ENCODE measurements at regions not wholly inside any gene's neighbourhood (a gene's known extent, or its start where the extent isn't known, plus 50 kb on each side); places are given as distances from the start of the nearest gene placed in this dataset.

DNA sequence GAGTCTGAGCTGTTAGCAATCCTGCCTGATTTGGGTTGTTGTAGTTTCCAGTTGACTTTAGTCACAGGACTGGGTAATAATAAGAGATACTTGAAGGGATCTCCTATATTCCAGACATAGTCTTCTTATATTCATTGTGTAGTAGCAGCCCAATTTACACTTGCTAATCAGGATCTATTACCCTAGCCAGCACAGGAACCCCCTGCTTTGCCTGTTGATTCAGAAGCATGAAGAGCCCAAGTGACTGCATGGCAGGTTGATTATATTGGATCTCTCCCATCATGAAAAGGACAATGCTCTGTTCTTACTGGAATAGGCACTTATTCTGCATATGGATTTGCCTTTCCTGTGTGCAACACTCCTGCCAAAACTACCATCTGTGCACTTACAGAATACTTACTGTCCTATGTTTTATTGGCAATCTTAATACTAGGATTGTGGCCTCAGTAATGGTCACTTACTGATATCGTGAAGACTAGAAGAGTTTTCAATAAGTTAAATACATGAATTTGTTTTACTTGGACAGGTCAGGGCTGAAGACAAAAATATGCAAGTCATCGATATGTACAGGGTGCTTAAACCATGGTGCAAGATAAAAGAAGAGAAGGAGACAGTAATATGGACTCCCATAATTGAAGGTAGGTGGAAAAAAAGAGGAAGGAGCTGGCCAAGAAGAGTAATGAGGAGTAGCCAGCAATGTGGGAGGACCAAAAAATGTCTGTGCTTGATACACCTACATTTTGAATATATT is 304.1 kb downstream of the MCTP2 start:
- Mint-ChIP-seq H3K36me3 (no peaks in the 10 kb centered on the region), H3K4me1 (no peaks in the 10 kb centered on the region), H3K4me3 (no peak overlapping the region), H3K9me3 (no peaks in the 10 kb centered on the region), H3K27me3 (peaks cover 20% of the 10 kb centered on the region), H3K27ac (no peak overlapping the region)
- POLR2A ChIA-PET, result no interaction called here
- no peak for ATAC-seq (ENCODE audit: low read depth)
- no peak for DNase-seq

DNA sequence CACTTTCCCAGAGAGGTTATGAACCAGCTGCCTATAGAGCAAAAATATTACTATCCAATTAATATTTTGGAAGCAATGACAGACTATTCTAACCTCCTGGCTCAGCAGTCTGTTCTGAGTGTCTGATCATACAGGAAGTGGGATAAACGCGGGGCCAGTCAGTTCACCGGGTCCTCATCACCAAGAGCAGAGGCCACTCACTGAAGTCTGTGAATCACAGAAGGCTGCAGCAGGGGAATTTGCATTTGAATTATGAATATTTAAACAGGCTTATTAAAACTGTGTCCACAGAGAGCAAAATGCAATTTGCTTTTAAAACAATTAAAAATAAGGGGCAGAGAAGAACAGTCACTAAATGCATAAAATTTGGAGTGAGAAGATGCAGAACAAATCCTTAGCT is 305.2 kb downstream of the MCTP2 start:
- no peak for DNase-seq
- Mint-ChIP-seq H3K4me3 (no peak overlapping the region), H3K9me3 (no peaks in the 10 kb centered on the region), H3K36me3 (no peaks in the 10 kb centered on the region), H3K4me1 (no peaks in the 10 kb centered on the region), H3K27me3 (peaks cover 22% of the 10 kb centered on the region), H3K27ac (no peak overlapping the region)
- POLR2A ChIA-PET, result no interaction called here
- ATAC-seq (ENCODE audit: low read depth), result no peak

DNA sequence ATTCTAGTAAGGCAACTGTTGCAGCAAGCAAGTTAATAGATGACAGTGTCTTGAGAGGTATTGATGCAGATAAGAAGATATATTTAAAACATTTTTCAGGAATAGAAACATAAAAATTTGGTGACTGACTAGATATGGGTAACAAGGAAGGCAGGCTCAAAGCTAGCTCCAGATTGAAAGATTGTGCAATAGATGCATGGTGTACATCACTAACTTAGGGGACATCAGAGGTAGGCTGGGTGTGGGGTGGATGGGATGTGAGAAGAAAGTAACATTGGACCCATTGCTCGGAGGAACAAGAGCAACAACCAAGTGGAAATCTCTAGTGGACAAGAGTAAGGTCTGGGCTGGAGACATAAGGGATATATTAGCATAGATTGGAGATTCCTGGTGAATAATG is 306.9 kb downstream of the MCTP2 start:
- DNase-seq, result no peak
- peaks cover 17% of the 10 kb centered on the region for H3K27me3 Mint-ChIP-seq
- H3K36me3 Mint-ChIP-seq, result no peaks in the 10 kb centered on the region
- H3K4me1 Mint-ChIP-seq, result no peaks in the 10 kb centered on the region
- POLR2A ChIA-PET, result no interaction called here
- no peaks in the 10 kb centered on the region for H3K9me3 Mint-ChIP-seq
- no peak for ATAC-seq (ENCODE audit: low read depth)
- no peak overlapping the region for H3K27ac Mint-ChIP-seq
- H3K4me3 Mint-ChIP-seq, result no peak overlapping the region

DNA sequence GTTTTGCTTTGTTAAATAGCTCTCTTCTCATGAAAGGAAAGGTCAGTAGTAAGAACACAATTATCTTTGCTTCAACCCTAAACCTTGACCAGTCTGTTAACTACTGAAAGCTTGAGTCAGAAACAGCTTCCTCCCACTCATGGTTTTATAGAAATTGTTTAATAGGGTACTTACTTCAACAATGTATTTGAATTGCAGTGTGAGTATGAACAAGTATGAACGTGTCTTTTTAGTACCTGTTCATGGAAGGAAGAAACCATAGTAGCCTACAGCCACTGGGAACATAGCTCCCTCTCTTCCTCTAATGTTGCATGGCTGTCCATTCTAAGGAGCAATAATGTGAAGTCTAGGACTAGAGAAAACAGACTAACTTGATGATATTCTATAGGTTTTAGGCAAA is 311.0 kb downstream of the MCTP2 start:
- no peaks in the 10 kb centered on the region for H3K36me3 Mint-ChIP-seq
- H3K27ac Mint-ChIP-seq, result no peak overlapping the region
- H3K27me3 Mint-ChIP-seq, result peaks cover 19% of the 10 kb centered on the region
- ATAC-seq (ENCODE audit: low read depth) (no peak), DNase-seq (no peak)
- POLR2A ChIA-PET, result no interaction called here
- no peak overlapping the region for H3K4me3 Mint-ChIP-seq
- no peaks in the 10 kb centered on the region for H3K4me1 Mint-ChIP-seq
- H3K9me3 Mint-ChIP-seq, result no peaks in the 10 kb centered on the region

DNA sequence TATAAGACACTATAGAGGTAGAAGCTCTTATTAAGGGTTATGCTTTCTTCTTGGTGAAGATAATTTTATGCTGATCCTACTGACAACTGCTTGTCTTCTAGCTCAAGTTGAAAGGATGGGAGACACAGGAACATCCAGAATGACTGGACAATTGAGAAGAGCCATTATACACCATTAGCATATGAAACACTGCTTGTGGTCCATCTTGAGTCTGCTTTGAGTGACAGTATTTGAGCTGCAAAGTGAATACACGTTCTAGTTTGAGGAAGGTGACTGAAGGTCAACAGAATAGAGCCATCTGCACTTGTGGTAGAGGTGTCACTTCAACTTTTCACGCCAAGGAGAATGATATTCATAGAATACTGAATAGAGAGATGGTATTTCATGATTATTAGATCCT is 315.4 kb downstream of the MCTP2 start:
- no peaks in the 10 kb centered on the region for H3K4me1 Mint-ChIP-seq
- no peaks in the 10 kb centered on the region for H3K36me3 Mint-ChIP-seq
- H3K27ac Mint-ChIP-seq, result no peak overlapping the region
- no peak for ATAC-seq (ENCODE audit: low read depth)
- POLR2A ChIA-PET, result no interaction called here
- no peak for DNase-seq
- no peak overlapping the region for H3K4me3 Mint-ChIP-seq
- H3K9me3 Mint-ChIP-seq, result no peaks in the 10 kb centered on the region
- peaks cover 7% of the 10 kb centered on the region for H3K27me3 Mint-ChIP-seq

DNA sequence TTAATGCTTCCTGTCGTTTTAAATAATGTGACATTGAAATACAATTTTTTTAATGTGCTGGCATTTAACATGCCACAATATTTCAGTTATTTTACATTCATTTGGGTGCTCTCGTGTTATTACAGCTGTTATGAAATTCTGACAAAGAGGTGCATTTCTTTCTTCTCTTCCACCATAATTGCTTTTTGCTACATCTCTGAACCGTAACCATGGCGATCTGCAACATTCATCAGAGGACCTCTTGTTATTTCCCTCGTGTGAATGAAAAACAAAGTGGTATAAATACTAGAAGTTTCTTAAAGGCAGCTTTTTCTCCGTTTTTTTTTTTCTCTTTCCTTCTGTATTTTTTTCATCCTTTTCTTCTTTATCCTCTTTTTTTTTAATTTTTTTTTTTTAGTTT is 316.4 kb downstream of the MCTP2 start:
- no peak for ATAC-seq (ENCODE audit: low read depth)
- Mint-ChIP-seq H3K27ac (no peak overlapping the region), H3K4me3 (no peak overlapping the region)

DNA sequence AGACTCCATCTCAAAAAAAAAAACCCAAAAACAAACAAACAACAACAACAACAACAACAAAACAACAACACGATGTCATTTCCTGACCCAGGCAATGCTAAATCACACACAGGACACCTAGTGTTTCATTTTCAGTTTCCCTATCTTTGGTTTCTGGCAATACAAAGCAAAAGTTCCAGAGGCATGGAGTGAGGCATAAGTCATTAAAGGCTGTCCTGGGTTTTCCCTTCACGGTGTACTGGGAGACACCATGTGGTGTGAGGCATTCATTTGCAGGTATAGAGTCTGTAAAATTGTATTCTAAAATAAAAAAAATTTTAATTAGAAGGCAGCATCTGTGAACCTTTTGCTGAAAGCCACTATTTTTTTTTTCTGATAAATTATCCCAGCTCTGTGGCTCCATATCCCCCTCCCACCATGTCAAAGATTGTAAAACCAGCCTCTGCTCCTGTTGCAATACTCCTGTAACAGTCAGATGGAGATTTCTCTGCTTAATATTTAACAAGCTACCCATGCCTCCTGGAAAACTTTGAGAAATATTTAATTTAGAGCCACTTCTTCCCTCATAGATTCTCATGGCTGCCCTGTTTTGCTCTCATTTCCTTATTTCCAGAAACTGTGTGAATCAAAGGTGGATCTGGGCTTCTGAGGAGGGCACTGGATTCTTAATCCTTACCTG is 324.6 kb downstream of the MCTP2 start:
- Mint-ChIP-seq H3K27me3 (no peaks in the 10 kb centered on the region), H3K27ac (no peak overlapping the region), H3K4me1 (no peaks in the 10 kb centered on the region), H3K36me3 (no peaks in the 10 kb centered on the region), H3K4me3 (no peak overlapping the region), H3K9me3 (no peaks in the 10 kb centered on the region)
- DNase-seq (no peak), ATAC-seq (ENCODE audit: low read depth) (no peak)
- POLR2A ChIA-PET, result no interaction called here

More for the DNA sequence above, 316.4 kb downstream of the MCTP2 start:
- H3K36me3 Mint-ChIP-seq, result no peaks in the 10 kb centered on the region
- POLR2A ChIA-PET, result no interaction called here
- H3K27me3 Mint-ChIP-seq, result peaks cover 6% of the 10 kb centered on the region
- no peaks in the 10 kb centered on the region for H3K4me1 Mint-ChIP-seq
- DNase-seq, result no peak
- H3K9me3 Mint-ChIP-seq, result no peaks in the 10 kb centered on the region

DNA sequence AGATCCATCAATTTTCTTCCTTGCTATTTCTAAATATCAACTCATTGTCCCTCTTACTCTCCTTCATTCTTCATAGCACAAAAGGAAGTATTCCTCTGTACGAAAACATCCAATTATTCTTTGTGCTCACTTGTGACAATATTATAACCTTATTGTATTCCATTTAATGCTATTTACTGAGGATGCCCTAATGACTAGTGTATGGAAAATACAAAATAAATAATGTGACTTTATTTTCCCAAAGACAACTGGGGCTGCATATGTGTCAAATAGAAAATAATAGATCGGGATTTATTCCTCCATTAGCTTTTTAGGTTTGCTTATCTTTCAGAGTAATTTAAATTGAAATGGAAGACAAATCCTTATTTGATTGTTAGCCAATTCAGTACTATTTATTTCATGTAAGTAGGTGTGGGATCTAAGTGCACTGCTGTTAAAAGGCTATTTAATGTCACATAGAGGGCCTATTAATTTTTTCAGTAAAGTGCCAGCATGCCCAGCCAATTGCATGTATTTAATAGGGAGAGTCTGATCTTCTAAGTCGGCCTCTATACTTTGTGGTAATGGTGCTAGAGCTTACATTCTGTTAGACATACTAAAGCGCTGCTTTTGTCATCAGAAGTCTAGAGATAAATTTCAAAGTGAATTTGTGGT is 329.8 kb downstream of the MCTP2 start:
- no peak overlapping the region for H3K27ac Mint-ChIP-seq
- peaks cover 3% of the 10 kb centered on the region for H3K27me3 Mint-ChIP-seq
- no peak overlapping the region for H3K4me3 Mint-ChIP-seq
- H3K9me3 Mint-ChIP-seq, result peaks cover 1% of the 10 kb centered on the region
- H3K36me3 Mint-ChIP-seq, result no peaks in the 10 kb centered on the region
- no peaks in the 10 kb centered on the region for H3K4me1 Mint-ChIP-seq
- POLR2A ChIA-PET, result no interaction called here
- DNase-seq (no peak), ATAC-seq (ENCODE audit: low read depth) (no peak)

DNA sequence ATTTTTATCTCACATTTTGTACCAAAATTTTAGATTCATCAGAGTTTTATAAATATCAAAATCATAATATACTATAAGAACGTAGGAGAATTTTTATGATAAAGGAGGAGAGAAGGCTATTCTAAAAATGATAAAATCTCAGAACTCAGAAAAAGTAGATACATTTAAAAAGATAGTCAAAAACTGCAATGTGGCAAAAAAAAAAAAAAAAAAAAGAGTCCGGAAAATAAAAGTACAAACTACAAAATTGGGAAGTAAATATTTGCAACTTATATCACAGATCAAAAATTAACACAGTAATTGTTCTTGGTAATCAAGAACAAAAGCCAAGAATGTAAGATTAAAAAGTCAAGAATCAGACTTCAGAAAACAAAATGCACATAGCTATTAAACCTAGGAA is 332.1 kb downstream of the MCTP2 start:
- H3K4me3 Mint-ChIP-seq, result no peak overlapping the region
- H3K36me3 Mint-ChIP-seq, result no peaks in the 10 kb centered on the region
- ATAC-seq (ENCODE audit: low read depth) (no peak), DNase-seq (no peak)
- H3K27ac Mint-ChIP-seq, result no peak overlapping the region
- H3K9me3 Mint-ChIP-seq, result peaks cover 1% of the 10 kb centered on the region
- POLR2A ChIA-PET, result no interaction called here
- no peaks in the 10 kb centered on the region for H3K4me1 Mint-ChIP-seq
- H3K27me3 Mint-ChIP-seq, result peaks cover 5% of the 10 kb centered on the region

DNA sequence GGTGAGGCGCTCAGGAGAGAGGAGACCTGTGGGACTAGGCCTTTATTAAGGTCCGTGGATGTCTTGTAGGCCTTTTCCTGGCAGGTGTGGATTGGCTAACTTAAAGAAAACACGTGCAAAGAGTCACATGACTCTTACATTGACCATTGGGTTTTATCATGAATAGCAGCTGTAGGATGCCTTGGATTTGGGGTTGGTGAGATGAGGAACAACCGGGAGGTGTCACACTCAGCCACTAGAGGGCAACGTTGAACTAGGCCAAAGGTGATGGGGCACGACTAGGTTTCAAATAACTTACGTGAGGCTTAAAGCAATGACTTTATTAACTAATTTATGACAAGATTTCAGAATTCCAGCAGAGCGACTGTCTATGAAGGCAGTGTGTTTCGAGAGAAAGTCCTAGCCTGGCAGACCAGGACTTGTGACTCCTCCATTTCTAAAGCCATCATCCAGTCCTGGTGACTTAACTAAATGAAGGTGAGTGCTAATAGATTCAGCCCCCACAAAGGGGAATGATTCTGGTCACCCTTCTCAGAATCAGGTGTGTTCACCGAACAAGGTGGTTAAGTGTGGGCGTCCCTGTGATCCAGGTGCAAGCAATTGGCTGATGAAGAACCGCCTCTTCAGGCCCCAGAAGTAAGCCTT is 345.6 kb downstream of the MCTP2 start:
- POLR2A ChIA-PET, result no interaction called here
- peaks cover 2% of the 10 kb centered on the region for H3K4me1 Mint-ChIP-seq
- no peak for DNase-seq
- no peaks in the 10 kb centered on the region for H3K36me3 Mint-ChIP-seq
- no peak overlapping the region for H3K27ac Mint-ChIP-seq
- no peak overlapping the region for H3K4me3 Mint-ChIP-seq
- peaks cover 57% of the 10 kb centered on the region for H3K27me3 Mint-ChIP-seq
- no peaks in the 10 kb centered on the region for H3K9me3 Mint-ChIP-seq
- peak; percentile 36 for ATAC-seq (ENCODE audit: low read depth)

DNA sequence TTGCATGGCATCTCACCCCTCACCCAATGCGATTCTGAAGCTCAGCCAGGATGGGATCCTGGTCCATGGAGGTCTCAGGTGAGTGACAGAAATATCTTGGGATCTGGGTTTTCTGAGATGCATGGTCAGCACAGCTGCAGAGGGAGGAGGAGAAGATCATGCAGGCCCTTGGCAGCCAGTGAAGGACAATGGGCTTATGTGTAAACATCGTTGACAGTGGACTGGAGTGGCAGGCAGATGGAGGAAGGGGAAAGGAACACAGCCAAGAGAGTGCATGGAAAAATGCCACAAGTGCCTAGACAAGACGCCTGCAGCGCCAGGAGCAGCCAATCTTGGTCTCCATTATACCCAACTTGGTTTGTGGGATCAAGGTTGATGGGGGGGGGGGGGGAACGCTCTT is 347.9 kb downstream of the MCTP2 start:
- ATAC-seq (ENCODE audit: low read depth) (no peak), DNase-seq (no peak)
- Mint-ChIP-seq H3K9me3 (no peaks in the 10 kb centered on the region), H3K36me3 (no peaks in the 10 kb centered on the region), H3K27me3 (peaks cover 69% of the 10 kb centered on the region), H3K4me1 (peaks cover 9% of the 10 kb centered on the region), H3K4me3 (no peak overlapping the region), H3K27ac (no peak overlapping the region)
- POLR2A ChIA-PET, result no interaction called here

DNA sequence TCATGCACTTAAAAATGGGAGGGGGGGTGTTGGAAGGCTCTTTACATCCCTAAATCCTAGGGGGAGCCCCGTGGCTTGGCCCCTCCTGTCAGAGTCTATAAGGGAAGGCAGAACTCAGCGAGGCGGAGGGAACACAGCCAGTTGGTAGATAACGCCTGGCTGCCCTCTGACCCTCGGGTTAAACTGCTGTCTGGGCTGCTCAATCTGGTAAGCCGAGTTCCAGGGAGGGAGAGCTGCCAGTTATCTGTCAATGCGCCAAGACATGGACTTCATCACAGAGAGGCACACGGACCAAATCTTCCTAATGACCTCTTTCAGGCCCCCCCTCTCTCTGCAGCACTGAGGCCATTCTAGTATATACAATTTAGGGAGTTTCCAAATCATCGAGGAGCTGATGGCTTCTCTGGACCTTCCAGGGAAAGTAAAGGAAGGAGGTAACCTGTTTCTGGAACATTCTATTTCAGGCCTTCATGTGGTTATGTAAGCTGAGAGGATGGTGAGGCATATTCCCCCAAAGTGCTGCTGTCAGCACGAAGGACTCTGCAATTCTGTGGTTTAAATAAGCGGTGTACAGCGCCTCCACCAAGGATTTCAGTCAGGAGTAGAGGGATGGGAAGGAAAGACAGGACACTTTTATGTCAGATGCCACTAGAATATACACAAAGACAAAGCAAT is 349.0 kb downstream of the MCTP2 start:
- POLR2A ChIA-PET, result no interaction called here
- peaks cover 72% of the 10 kb centered on the region for H3K27me3 Mint-ChIP-seq
- ATAC-seq (ENCODE audit: low read depth) (no peak), DNase-seq (no peak)
- H3K36me3 Mint-ChIP-seq, result no peaks in the 10 kb centered on the region
- no peak overlapping the region for H3K4me3 Mint-ChIP-seq
- H3K27ac Mint-ChIP-seq, result no peak overlapping the region
- H3K9me3 Mint-ChIP-seq, result no peaks in the 10 kb centered on the region
- H3K4me1 Mint-ChIP-seq, result peaks cover 18% of the 10 kb centered on the region

DNA sequence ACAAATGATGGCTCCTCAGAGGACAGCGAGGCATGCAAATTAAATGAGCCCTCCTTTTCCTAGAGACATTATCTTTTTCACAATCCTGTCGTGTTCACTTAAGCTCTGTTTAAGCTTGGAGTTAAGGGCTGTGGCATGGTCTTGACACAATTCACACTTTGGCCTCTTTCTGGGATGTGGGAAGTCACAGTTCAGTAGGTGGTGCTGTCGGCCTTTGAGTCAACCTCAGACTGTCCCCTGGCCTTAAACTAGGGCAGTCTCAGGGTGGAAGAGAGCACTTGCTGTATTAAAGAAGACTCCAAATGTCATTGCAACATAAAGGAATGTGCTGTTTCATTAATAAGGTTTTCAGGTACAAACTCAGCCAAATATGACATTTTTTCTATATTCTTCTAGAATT is 351.0 kb downstream of the MCTP2 start:
- Mint-ChIP-seq H3K27ac (no peak overlapping the region), H3K27me3 (peaks cover 83% of the 10 kb centered on the region), H3K4me3 (no peak overlapping the region), H3K9me3 (no peaks in the 10 kb centered on the region), H3K36me3 (no peaks in the 10 kb centered on the region), H3K4me1 (peaks cover 22% of the 10 kb centered on the region)
- peak; percentile 39 for DNase-seq
- POLR2A ChIA-PET, result no interaction called here
- peak; percentile 67 for ATAC-seq (ENCODE audit: low read depth)
